Chondrocyte (in vitro differentiated cells): ENCODE measurements at regions not wholly inside any gene's neighbourhood (a gene's known extent, or its start where the extent isn't known, plus 50 kb on each side); places are given as distances from the start of the nearest gene placed in this dataset.
"Not testable (repeated sequence)": the region's sequence is repeated elsewhere in the genome, so short reads cannot be mapped to it uniquely, and the experiment has no call there.

Experiments
- DNase-seq: peaks from one replicate; pipeline ENCODE4 v3.0.0; 2021; ENCODE audit warnings: mixed read lengths, low spot score
- H3K27ac Mint-ChIP-seq: one replicate; pipeline ENCODE4 v1.8.0; 2021; ENCODE audit warnings: mild to moderate bottlenecking, moderate library complexity, mixed read lengths; ENCODE audit not compliant: unreplicated experiment
- H3K27me3 Mint-ChIP-seq: 2 replicates; pipeline ENCODE4 v1.8.0; 2021; ENCODE audit warnings: low read depth, mixed read lengths
- H3K36me3 Mint-ChIP-seq: 2 replicates; pipeline ENCODE4 v1.8.0; 2021; ENCODE audit warnings: low read depth, mixed read lengths
- H3K4me1 Mint-ChIP-seq: 2 replicates; pipeline ENCODE4 v1.8.0; 2021; ENCODE audit warnings: low read depth, mild to moderate bottlenecking, mixed read lengths
- H3K4me3 Mint-ChIP-seq: one replicate; pipeline ENCODE4 v1.8.0; 2021; ENCODE audit warnings: mild to moderate bottlenecking, moderate library complexity, mixed read lengths; ENCODE audit not compliant: unreplicated experiment
- H3K9me3 Mint-ChIP-seq: 2 replicates; pipeline ENCODE4 v1.8.0; 2021; ENCODE audit warnings: low read depth, mixed read lengths
- TF ChIP-seq, protein P1 (sequence below): fragments of 200-600 bp; sonication (generic); IDR thresholded peaks from 2 replicates; pipeline ENCODE4 v1.5.0; 2021; ENCODE audit warnings: antibody characterized with exemption, mild to moderate bottlenecking, moderate library complexity

DNA sequence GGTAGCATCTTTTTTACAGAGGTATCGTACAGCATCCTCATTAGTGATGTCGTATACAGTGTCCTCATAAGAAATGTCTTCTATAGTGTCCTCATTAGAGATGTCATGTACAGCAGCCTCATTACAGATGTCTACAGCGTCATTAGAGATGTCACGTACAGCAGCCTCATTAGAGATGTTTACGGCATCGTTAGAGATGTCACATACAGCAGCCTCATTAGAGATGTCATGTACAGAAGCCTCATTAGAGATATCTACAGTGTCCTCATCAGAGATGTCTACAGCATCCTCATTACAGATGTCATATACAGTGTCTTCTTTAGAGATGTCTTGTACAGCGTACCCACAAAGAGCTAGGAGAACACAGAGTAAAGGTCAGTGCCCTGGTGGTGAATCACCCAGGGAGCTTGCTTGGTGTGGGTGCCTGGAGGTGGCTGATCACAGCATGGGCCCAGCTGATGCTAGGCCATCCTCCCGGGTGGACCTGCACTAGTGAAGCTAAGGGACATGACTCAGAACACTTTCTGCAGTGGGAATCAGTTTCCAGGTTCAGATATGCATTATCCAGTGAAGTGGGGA lies 109.2 kb downstream of the IGLL1 start:
- Mint-ChIP-seq H3K36me3 (no peaks in the 10 kb centered on the region), H3K27me3 (peaks cover 3% of the 10 kb centered on the region), H3K4me3 (no peak overlapping the region), H3K27ac (no peak overlapping the region), H3K4me1 (no peaks in the 10 kb centered on the region), H3K9me3 (no peaks in the 10 kb centered on the region)
- TF ChIP-seq, protein P1, sequence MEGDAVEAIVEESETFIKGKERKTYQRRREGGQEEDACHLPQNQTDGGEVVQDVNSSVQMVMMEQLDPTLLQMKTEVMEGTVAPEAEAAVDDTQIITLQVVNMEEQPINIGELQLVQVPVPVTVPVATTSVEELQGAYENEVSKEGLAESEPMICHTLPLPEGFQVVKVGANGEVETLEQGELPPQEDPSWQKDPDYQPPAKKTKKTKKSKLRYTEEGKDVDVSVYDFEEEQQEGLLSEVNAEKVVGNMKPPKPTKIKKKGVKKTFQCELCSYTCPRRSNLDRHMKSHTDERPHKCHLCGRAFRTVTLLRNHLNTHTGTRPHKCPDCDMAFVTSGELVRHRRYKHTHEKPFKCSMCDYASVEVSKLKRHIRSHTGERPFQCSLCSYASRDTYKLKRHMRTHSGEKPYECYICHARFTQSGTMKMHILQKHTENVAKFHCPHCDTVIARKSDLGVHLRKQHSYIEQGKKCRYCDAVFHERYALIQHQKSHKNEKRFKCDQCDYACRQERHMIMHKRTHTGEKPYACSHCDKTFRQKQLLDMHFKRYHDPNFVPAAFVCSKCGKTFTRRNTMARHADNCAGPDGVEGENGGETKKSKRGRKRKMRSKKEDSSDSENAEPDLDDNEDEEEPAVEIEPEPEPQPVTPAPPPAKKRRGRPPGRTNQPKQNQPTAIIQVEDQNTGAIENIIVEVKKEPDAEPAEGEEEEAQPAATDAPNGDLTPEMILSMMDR = no peak
- DNase-seq = no peak

DNA sequence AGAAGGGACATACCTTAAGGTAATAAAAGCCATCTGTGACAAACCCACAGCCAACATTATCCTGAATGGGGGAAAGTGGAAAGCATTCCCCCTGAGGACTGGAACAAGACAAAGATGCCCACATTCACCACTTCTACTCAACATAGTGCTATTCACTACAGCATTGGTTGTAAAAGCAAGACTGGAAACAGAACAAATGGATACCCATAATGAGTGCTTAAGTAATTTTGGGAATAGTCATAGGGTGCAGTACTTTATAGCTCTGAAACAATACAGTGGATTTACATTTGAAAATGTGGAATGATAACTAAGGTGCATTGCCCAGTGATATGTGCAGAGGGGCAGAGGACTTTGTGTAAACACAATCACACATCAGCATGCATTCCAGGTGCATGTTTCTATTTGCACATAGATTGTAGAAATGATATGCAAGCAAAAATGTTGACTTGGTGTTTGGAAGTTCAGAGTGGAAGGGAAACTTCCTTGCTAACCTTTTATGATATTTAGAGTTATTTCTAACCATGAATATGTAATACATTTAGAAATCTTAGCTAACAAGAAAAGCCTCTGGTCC lies 112.3 kb downstream of the IGLL1 start:
- TF ChIP-seq, protein P1 = no peak
- H3K27me3 Mint-ChIP-seq = peaks cover 8% of the 10 kb centered on the region

DNA sequence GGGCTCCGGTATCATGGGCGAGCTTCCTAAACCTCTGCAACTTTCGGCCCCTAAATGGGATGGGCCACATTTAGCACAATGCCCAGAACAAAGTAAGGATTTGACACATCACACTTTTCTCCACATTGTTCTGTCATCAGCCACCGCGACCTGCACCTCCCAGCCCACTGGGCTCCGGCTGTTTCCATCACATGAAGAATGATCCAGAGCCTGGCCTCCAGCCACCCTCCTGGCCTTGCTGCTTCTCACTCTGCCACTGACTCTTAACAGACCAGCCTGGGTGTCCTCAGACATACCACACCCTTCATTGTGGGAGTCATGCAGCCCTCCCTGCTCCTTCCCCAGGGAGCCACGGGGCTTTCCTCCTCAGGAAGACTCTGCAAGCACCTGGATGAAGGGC lies 113.7 kb downstream of the IGLL1 start:
- Mint-ChIP-seq H3K4me3 (no peak overlapping the region), H3K4me1 (peaks cover 4% of the 10 kb centered on the region), H3K27me3 (peaks cover 12% of the 10 kb centered on the region), H3K36me3 (peaks cover 1% of the 10 kb centered on the region), H3K27ac (no peak overlapping the region), H3K9me3 (no peaks in the 10 kb centered on the region)
- DNase-seq = no peak
- TF ChIP-seq, protein P1 = no peak

More for the DNA sequence above, 112.3 kb downstream of the IGLL1 start:
- no peak overlapping the region for H3K27ac Mint-ChIP-seq
- no peaks in the 10 kb centered on the region for H3K9me3 Mint-ChIP-seq
- DNase-seq = no peak
- peaks cover 4% of the 10 kb centered on the region for H3K4me1 Mint-ChIP-seq
- no peaks in the 10 kb centered on the region for H3K36me3 Mint-ChIP-seq
- no peak overlapping the region for H3K4me3 Mint-ChIP-seq

DNA sequence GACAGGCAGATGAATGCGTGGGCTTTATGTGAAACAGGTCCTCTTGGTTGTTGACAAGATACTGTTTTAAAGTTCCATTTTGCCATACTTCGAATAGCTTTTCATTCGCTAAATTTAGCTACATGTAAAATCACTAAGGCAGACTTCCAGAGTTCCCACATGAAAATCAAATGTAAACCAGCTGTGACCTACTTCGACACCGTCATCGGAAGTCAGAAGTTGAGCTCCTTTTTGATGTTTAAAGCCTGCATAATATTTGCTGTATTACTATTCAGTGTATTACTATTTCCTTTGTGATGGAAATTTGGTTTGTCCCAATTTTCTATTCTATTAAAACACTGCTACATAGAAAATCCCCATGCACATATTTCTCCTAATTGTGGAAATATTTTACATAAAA lies 115.3 kb downstream of the IGLL1 start:
- peaks cover 12% of the 10 kb centered on the region for H3K27me3 Mint-ChIP-seq
- H3K4me1 Mint-ChIP-seq, H3K27ac Mint-ChIP-seq, DNase-seq, H3K9me3 Mint-ChIP-seq, H3K36me3 Mint-ChIP-seq, H3K4me3 Mint-ChIP-seq: not testable (repeated sequence)

DNA sequence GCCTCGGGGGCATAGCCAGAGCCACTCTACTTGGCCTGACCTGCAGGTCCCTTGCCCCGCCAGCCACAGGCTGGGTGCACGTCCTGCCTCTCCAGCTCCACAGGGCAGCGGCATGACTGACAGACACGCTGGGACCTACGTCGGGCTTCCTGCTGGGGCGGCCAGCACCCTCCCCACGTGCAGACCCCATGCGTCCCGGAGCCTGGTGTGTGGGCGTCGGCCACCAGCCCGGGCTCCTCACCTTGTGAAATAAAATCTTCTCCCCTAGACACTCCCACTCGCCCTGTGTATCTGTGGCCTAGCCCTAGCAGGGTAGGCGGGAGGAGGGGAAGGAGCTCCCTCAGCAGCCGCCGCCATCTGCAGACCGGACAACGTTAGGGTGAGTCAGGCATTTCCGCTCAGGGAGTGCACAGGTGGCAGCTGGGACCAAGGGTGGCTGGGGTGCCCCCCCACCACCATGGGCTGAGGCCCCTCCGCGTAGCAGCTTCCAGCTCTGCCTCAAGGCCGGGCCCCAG lies 119.5 kb downstream of the IGLL1 start:
- H3K27me3 Mint-ChIP-seq = peaks cover 16% of the 10 kb centered on the region
- H3K27ac Mint-ChIP-seq, H3K36me3 Mint-ChIP-seq, H3K4me3 Mint-ChIP-seq, DNase-seq, H3K4me1 Mint-ChIP-seq, H3K9me3 Mint-ChIP-seq: not testable (repeated sequence)

DNA sequence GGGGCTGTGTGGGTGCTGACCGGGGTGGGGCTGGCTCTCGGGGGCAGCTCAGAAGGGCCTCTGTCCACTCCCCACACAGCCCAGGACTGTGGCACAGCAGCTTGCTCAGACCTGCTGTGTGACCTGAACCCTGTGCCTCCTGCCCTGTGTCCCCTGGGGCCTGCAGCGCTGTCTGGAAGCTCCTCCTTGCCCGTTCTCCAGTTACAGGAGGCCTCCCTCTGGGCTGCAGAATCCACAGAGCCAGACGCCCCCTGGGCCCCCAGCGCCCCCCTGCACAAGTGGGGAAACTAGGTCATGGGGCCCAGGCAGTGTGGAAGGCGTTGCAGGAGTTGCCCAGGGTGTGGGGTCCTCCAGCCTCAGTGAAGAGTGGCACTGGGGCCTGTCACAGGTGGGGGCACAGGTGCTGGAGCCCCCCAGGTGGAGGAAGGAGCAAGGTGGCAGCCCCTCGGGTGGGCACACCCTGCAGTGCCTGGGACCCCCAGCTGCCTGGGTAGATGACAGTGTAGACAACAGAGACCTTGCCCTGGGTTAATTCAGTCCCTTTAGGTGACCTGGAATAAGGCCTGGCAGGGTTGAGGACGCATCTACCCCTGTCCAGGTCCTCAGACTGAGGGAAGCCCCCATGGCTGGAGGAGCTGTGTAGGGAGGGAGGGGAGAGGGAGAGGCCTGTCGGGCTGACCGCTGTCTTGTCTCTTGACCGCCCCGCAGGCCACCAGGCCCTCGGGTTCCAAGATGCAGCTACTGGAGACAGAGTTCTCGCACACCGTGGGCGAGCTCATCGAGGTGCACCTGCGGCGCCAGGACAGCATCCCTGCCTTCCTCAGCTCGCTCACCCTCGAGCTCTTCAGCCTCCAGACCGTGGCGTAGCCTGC lies 120.2 kb downstream of the IGLL1 start:
- DNase-seq, H3K4me3 Mint-ChIP-seq, H3K4me1 Mint-ChIP-seq, H3K27ac Mint-ChIP-seq, H3K9me3 Mint-ChIP-seq, H3K36me3 Mint-ChIP-seq: not testable (repeated sequence)
- H3K27me3 Mint-ChIP-seq = peaks cover 21% of the 10 kb centered on the region
